Thyroid gland (tissue), 4 donors: ENCODE measurements at regions not wholly inside any gene's neighbourhood (a gene's known extent, or its start where the extent isn't known, plus 50 kb on each side); places are given as distances from the start of the nearest gene placed in this dataset.

ENCODE experiments used
- DNase-seq, 2 donors: peaks; one replicate each; pipeline ENCODE4 v3.0.0-alpha.2; 2019
- H3K27ac ChIP-seq, 3 donors: fragments of 200-600 bp; sonication (generic); 1 replicate in 2 of 3; 2 replicates in 1 of 3; pipeline ENCODE4 v1.5.1; 2016 to 2019; ENCODE audit warnings: mild to moderate bottlenecking in 1 of 3, moderate library complexity in 1 of 3
- H3K27me3 ChIP-seq: fragments of 200-600 bp; sonication (generic); one replicate; pipeline ENCODE4 v1.5.1; 2019
- H3K36me3 ChIP-seq, 2 donors: fragments of 200-600 bp; sonication (generic); one replicate each; pipeline ENCODE4 v1.5.1; 2016 to 2019
- H3K4me1 ChIP-seq, 2 donors: fragments of 200-600 bp; sonication (generic); one replicate each; pipeline ENCODE4 v1.5.1; 2017 to 2019
- H3K4me3 ChIP-seq, 3 donors: fragments of 200-600 bp; sonication (generic); replicated peaks in 1 of 3; 1 replicate in 2 of 3; 2 replicates in 1 of 3; pipeline ENCODE4 v1.5.1; 2016; ENCODE audit warnings: mild to moderate bottlenecking in 1 of 3
- H3K9me3 ChIP-seq: fragments of 200-600 bp; sonication (generic); one replicate; pipeline ENCODE4 v1.5.1; 2017
- CTCF ChIP-seq, 6 experiments: fragments of 200-600 bp in 3 of 6; fragments of 450-650 bp in 3 of 6; sonication (generic) in 3 of 6; IDR thresholded peaks; one replicate each; pipeline ENCODE4 v1.5.1; 2016 to 2019; ENCODE audit warnings: antibody characterized with exemption in 6 of 6, mild to moderate bottlenecking in 2 of 6, inconsistent platforms in 1 of 6, moderate library complexity in 1 of 6
- POLR2A ChIP-seq, 2 donors: fragments of 450-650 bp; IDR thresholded peaks; one replicate each; pipeline ENCODE4 v1.6.1; 2017; ENCODE audit warnings: antibody characterized with exemption in 2 of 2, mild to moderate bottlenecking in 2 of 2, moderate library complexity in 1 of 2
- WGBS, 2 donors: methylation state at CpG; one replicate each; pipeline ENCODE4 v1.1.5; 2017; 5-methylcytosine and 5-hydroxymethylcytosine counted together
- intact Hi-C: fragments of 100-400 bp; cut with DNase I; formaldehyde crosslinking; loops from one replicate; pipeline ENCODE4 v1.15.1; 2023

- Histone ChIP-seq H3K4me3 (no peak overlapping the region), H3K4me1 (no peaks in the 10 kb centered on the region), H3K9me3 (no peaks in the 10 kb centered on the region), H3K36me3 (no peaks in the 10 kb centered on the region), H3K27ac (no peak overlapping the region), H3K27me3 (no peaks in the 10 kb centered on the region)
- no peak for TF ChIP-seq CTCF (IDR thresholded peaks at IDR 0.05)
- no peak for TF ChIP-seq POLR2A (IDR thresholded peaks at IDR 0.05)
- DNase-seq: no peak
- WGBS, 2 donors: 91 to 92% methylated on average over 4 of the region's 4 CpGs
- intact Hi-C loops: no loop called here
These were observed 1176.8 kb upstream of the ADGRB3 start for GRCh38 chr6:67458265-67458664.

- 84 to 91% methylated on average over 1 of the region's 1 CpG for WGBS, 2 donors
- H3K4me1 ChIP-seq: no peaks in the 10 kb centered on the region
- TF ChIP-seq POLR2A (IDR thresholded peaks at IDR 0.05): no peak
- TF ChIP-seq CTCF (IDR thresholded peaks at IDR 0.05): no peak
- intact Hi-C loops: no loop called here
- H3K27ac ChIP-seq: no peak overlapping the region
- no peaks in the 10 kb centered on the region for H3K27me3 ChIP-seq
- H3K9me3 ChIP-seq: no peaks in the 10 kb centered on the region
- no peak for DNase-seq
- no peaks in the 10 kb centered on the region for H3K36me3 ChIP-seq
- no peak overlapping the region for H3K4me3 ChIP-seq
These were observed 1183.2 kb upstream of the ADGRB3 start for GRCh38 chr6:67451874-67452273.

- intact Hi-C loops: no loop called here
- Histone ChIP-seq H3K27me3 (no peaks in the 10 kb centered on the region), H3K36me3 (no peaks in the 10 kb centered on the region), H3K9me3 (no peaks in the 10 kb centered on the region), H3K4me3 (no peak overlapping the region), H3K4me1 (no peaks in the 10 kb centered on the region), H3K27ac (no peak overlapping the region)
- DNase-seq: no peak
- WGBS, 2 donors: 62% methylated on average over 4 of the region's 4 CpGs
- TF ChIP-seq CTCF (IDR thresholded peaks at IDR 0.05): no peak
These were observed 1184.4 kb upstream of the ADGRB3 start for GRCh38 chr6:67450641-67451040.

GRCh38 chr6:67449602-67450001 is 1185.5 kb upstream of the ADGRB3 start:
- intact Hi-C loops: no loop called here
- 72 to 85% methylated on average over 4 of the region's 4 CpGs for WGBS, 2 donors
- no peak overlapping the region for H3K4me3 ChIP-seq
- DNase-seq: no peak
- H3K36me3 ChIP-seq: no peaks in the 10 kb centered on the region
- no peak overlapping the region for H3K27ac ChIP-seq
- no peaks in the 10 kb centered on the region for H3K27me3 ChIP-seq
- H3K4me1 ChIP-seq: no peaks in the 10 kb centered on the region
- TF ChIP-seq CTCF (IDR thresholded peaks at IDR 0.05): no peak
- no peaks in the 10 kb centered on the region for H3K9me3 ChIP-seq

GRCh38 chr6:67433124-67433523 is 1202.0 kb upstream of the ADGRB3 start:
- WGBS, 2 donors: 62 to 67% methylated on average over 2 of the region's 2 CpGs

More at GRCh38 chr6:67433124-67433523, 1202.0 kb upstream of the ADGRB3 start:
- no peaks in the 10 kb centered on the region for H3K27me3 ChIP-seq
- H3K36me3 ChIP-seq: no peaks in the 10 kb centered on the region
- H3K4me1 ChIP-seq: no peaks in the 10 kb centered on the region
- intact Hi-C loops: no loop called here
- no peak for DNase-seq
- TF ChIP-seq POLR2A (IDR thresholded peaks at IDR 0.05) (no peak), CTCF (IDR thresholded peaks at IDR 0.05) (no peak)
- H3K27ac ChIP-seq: no peak overlapping the region
- H3K4me3 ChIP-seq: no peak overlapping the region
- no peaks in the 10 kb centered on the region for H3K9me3 ChIP-seq
